Activated naive CD4-positive, alpha-beta T cell treated with anti-CD3 and anti-CD28 coated beads, Interleukin-2, amount 50 U/mL, for 72 hours (primary cell): ENCODE measurements at regions not wholly inside any gene's neighbourhood (a gene's known extent, or its start where the extent isn't known, plus 50 kb on each side); places are given as distances from the start of the nearest gene placed in this dataset.
"Not testable (repeated sequence)": the region's sequence is repeated elsewhere in the genome, so short reads cannot be mapped to it uniquely, and the experiment has no call there.

Experiments
- ATAC-seq, 2 donors: fragments of 150-1000 bp; cut with Tn5 transposase; 2 replicates each; pipeline ENCODE4 v1.10.0; 2021; ENCODE audit warnings: mild to moderate bottlenecking in 2 of 2, moderate library complexity in 2 of 2
- DNase-seq, 2 donors: peaks; one replicate each; pipeline ENCODE4 v3.0.0; 2021 to 2022; ENCODE audit warnings: low spot score in 2 of 2
- H3K27ac Mint-ChIP-seq, 2 donors: one replicate each; pipeline ENCODE4 v1.8.0; 2022; ENCODE audit warnings: mild to moderate bottlenecking in 2 of 2, mixed read lengths in 2 of 2
- H3K36me3 Mint-ChIP-seq, 2 donors: one replicate each; pipeline ENCODE4 v1.8.0; 2022; ENCODE audit warnings: mixed read lengths in 2 of 2
- H3K9me3 Mint-ChIP-seq, 2 donors: one replicate each; pipeline ENCODE4 v1.8.0; 2022; ENCODE audit warnings: mixed read lengths in 2 of 2

DNA sequence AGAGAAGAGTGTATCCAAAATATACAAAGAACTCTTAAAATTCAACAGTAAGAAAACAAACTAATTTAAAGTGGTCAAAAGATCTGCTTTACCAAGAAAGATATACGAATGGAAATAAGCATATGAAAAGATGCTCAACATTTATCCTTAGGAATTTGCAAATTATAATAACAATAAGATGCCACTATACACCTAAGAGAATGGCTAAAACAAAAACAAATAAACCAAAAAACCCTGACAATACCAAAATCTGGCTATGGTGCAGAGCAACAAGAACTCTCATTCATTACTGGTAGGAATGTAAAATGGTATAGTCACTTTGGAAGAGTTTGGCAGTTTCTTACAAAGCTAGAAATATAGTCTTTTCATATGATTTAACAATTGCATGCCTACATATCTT, 545.7 kb upstream of the AGA start:
- no peak for DNase-seq
- Mint-ChIP-seq H3K9me3 (no peaks in the 10 kb centered on the region), H3K27ac (no peak overlapping the region), H3K36me3 (no peaks in the 10 kb centered on the region)
- ATAC-seq, result no peak

DNA sequence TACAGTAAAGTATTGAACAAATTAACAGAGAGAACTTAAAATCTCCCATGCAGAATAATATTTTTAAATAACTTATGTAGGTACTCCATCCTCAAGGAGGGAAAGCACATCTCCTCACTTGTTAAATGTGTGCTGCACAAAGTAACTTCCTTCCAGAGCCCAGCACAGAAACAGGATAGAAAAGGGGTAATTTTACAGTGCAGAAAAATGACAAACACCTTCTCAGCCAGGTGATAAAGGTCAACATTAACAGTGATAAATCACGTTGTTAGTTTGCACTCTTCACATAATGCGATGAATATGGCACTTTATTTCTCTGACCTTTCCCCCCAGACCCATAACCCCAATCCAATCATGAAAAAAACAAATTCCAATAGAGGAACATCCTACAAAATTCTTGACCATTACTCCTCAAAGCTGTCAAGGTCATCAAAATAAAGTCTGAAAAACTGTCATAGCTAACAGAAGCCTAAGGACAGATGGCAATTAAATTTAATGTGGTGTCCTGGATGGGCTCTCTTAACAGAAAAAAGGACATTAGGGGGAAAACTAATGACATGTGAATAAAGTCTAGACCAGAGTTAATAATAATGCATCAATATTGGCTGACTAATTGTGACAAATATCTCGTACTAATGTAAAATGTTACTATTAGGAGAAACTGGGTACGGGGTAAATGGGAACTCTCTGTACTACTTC, 547.4 kb upstream of the AGA start:
- H3K36me3 Mint-ChIP-seq, result no peaks in the 10 kb centered on the region
- no peak for DNase-seq
- no peak for ATAC-seq
- H3K27ac Mint-ChIP-seq, result no peak overlapping the region
- H3K9me3 Mint-ChIP-seq, result no peaks in the 10 kb centered on the region

DNA sequence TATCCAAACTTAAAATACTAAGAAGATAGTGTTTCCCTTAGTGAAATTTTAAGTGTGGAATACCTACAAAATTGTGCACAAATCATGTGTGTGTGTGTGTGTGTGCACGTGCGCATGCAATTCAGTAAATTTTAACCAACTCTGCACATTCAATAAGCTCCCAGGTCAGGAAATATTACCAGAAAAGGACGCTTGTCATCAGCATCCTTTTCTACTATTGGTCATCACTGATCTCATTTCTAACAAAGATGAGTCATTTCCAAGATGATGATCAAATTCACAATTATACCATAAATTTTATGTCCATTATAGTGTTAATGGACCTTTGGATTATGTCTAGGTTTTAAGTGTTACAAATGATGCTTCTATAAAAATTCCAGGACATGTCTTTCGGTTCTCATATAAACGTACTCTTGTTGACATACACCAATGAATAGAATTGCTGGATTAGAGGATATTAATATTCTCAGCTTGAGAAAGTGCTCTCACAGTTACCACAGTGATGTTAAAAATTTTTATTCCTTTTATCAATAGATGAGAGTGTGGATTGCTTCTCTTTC, 560.9 kb upstream of the AGA start:
- Mint-ChIP-seq H3K36me3 (no peaks in the 10 kb centered on the region), H3K27ac (no peak overlapping the region), H3K9me3 (peaks cover 0 to 17% of the 10 kb centered on the region in 2 donors)
- no peak for ATAC-seq
- DNase-seq, result no peak

DNA sequence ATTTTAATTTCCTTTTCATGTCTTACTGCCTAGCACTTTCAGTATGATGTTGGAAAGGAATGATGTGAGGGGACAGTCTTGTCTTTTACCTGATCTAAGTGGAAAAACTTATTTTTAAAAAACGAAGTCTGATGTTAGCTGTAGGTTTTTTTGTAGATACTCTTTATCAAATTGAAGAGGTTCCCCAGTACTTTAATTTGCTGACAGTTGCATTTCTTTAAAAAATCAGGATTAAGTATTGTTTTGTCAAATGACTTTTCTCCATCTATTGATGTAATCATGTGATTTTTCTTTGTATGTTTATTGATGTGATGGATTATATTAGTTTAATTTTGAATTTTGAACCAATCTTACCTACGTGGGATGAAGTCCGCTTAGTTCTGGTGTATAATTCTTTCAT, 568.4 kb upstream of the AGA start:
- Mint-ChIP-seq H3K36me3 (no peaks in the 10 kb centered on the region), H3K27ac (no peak overlapping the region), H3K9me3 (peaks cover 0 to 12% of the 10 kb centered on the region in 2 donors)
- ATAC-seq, result no peak
- no peak for DNase-seq

DNA sequence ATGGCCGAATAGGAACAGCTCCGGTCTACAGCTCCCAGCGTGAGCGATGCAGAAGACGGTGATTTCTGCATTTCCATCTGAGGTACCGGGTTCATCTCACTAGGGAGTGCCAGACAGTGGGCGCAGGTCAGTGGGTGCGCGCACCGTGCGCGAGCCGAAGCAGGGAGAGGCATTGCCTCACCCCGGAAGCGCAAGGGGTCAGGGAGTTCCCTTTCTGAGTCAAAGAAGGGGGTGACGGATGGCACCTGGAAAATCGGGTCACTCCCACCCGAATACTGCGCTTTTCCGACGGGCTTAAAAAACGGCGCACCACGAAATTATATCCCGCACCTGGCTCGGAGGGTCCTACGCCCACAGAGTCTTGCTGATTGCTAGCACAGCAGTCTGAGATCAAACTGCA, 572.8 kb upstream of the AGA start:
- DNase-seq, H3K27ac Mint-ChIP-seq, H3K36me3 Mint-ChIP-seq, ATAC-seq, H3K9me3 Mint-ChIP-seq: not testable (repeated sequence)

DNA sequence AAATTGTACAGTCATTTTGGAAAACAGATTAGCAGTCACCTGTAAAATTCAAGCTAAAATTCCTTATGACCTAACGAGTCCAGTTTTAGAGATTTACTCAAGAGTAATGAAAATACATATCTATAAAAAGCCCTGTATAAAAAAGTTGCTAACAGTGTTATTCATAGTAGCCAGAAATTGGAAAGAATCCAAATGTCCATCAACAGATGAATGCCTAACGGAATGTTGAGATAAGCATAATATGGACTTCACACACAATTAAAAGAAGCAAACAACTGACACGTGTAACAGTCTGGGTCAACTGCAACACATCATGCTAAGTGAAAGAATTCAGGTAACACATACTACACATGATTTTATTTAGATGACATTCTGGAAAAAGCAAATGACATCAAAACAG, 584.8 kb upstream of the AGA start:
- H3K9me3 Mint-ChIP-seq, result no peaks in the 10 kb centered on the region
- DNase-seq, result no peak
- H3K27ac Mint-ChIP-seq, result no peak overlapping the region
- ATAC-seq, result no peak
- no peaks in the 10 kb centered on the region for H3K36me3 Mint-ChIP-seq

DNA sequence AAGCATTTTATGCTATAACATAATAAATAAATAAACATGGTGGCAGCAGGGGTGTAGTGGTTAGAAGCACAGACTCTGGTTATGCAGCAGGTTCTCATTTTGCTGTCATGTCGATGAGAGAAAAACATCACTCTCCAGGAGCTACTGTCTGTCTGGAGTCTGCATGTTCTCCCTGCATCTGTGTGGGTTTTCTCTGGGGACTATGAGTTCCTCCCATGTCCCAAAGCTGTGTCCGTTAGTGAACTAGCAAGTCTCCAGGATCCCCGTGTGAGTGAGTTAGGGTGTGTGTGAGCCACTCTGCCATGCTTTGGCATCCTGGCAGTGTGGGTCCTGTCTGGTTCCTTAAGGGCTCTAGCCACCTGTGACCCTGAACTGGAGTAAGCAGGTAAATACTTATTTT, 585.6 kb upstream of the AGA start:
- H3K36me3 Mint-ChIP-seq, result no peaks in the 10 kb centered on the region
- H3K9me3 Mint-ChIP-seq, result no peaks in the 10 kb centered on the region
- ATAC-seq (no peak), DNase-seq (no peak)
- H3K27ac Mint-ChIP-seq, result no peak overlapping the region

DNA sequence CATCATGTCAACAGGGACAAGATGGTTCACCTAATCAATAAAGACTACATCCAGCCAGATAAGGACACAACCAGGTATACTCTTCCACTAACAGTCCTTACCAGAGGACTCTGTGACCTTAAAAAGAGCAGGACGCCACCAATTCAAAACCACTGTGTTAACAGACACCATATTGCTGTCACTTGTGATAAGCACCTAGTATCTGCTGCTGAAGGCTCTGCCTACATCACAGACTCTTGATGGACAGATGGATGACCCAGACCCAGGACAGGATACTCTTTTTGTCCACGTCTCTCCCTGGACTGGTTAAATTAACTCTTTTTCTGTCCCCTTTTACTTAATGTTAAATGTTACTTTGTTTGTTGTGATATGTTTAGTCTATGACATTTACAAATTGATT, 586.2 kb upstream of the AGA start:
- H3K9me3 Mint-ChIP-seq, result no peaks in the 10 kb centered on the region
- no peaks in the 10 kb centered on the region for H3K36me3 Mint-ChIP-seq
- H3K27ac Mint-ChIP-seq, result no peak overlapping the region
- no peak for ATAC-seq
- DNase-seq, result no peak

DNA sequence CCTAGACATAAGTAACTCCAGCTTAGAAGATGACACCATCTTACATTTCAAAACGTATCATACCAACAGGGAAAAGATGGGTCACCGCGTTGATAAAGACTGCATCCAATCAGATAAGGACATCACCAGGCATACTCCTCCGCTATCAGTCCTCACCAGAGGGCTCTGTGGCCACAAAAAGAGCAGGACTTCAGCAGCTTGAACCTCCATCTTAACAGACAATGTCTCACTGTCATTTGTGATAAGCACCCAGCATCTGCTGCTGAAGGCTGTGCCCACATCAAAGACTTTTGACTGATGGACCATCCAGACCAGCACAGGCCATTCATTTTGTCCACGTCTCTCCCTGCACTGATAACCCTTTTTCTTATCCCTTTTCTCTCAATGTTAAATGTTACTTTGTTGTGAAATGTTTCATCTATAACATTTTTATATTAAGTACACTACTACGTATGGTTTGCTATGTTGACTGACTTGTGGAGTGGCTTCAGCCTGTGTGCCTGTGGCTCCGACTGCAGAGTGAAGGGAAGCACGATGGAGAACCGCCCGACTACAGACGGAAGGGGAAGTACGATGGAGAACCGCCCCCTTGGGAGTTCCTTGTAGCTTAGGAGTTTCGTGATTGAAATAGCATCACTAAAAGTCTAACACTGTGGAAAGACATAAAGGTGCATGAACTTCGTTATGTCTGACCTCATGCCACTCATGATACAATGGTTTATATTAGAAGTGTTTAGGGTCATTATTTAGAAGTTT, 595.4 kb upstream of the AGA start:
- ATAC-seq, result no peak
- no peak overlapping the region for H3K27ac Mint-ChIP-seq
- H3K36me3 Mint-ChIP-seq, result no peaks in the 10 kb centered on the region

DNA sequence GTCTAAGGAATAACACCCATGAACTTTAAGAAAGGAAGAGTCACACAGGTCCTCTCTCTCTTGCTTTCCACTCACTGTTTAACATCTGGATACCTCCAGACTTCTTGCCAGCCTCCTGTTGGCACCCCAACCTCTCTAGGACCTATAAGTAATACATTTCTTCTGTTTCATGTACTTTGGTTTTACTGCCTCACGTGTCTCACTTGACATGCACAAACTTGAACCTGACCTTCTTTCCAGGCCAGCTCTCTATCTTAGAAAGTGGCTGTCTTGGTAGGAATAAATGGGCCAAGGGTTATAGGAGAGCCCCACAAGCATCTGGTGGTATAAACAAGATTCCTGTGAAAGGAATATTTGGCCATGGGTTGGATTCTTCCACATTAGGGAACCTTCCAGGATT, 614.8 kb upstream of the AGA start:
- peaks cover 0 to 3% of the 10 kb centered on the region in 2 donors for H3K36me3 Mint-ChIP-seq
- H3K27ac Mint-ChIP-seq, result no peak overlapping the region
- ATAC-seq (no peak), DNase-seq (no peak)
- H3K9me3 Mint-ChIP-seq, result peaks cover 6 to 8% of the 10 kb centered on the region in 2 donors

More for the DNA sequence above, 595.4 kb upstream of the AGA start:
- H3K9me3 Mint-ChIP-seq, result peaks cover 0 to 5% of the 10 kb centered on the region in 2 donors
- DNase-seq, result no peak

DNA sequence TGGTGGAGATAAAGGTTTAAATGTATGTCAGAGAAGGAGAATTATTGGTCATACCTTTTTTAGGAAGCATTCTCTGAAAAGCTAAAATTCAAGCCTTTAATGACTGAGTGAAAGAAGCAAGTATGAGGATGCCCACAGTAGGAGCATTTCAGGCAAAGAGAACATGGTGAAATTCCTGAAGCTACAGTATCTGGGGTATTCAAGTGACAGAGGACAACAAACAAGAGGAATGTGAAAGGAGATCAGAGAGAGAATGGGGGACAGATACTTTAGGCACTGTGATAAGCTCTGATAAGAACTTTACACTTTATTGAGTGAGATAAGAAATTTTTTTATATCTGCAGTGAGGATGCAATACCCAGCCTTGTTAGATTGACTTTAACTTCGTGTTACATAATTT, 621.3 kb upstream of the AGA start:
- no peak for DNase-seq
- Mint-ChIP-seq H3K27ac (no peak overlapping the region), H3K9me3 (peaks cover 0 to 7% of the 10 kb centered on the region in 2 donors), H3K36me3 (no peaks in the 10 kb centered on the region)
- ATAC-seq, result no peak

DNA sequence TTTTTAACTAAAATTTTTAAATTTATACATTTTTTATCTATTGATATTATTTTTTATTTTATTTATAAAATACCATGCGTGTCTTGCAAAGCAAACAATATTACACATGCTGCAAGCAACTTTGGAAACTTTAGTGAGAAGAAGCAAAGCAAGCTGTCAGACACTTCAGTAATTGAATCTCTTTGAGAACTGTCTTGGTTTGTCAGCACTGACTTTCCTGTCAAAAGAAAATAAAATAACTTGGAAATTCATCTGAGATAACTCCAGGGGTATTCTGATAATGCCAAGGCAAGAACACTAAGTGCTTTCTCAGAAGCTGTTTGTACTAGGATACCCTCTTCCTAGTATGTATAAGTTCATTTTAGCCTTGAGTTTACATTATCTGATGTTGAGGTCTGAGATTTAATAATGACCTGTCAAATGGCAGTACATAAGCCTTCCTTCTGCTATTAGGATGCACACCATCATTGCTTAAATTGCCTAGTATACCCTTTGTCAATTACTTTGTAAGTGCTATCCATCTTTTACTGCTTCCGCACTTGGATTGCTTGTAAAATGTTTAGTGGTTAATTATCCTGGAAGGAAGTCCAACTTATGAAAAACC, 624.2 kb upstream of the AGA start:
- DNase-seq, result no peak
- ATAC-seq, result no peak

DNA sequence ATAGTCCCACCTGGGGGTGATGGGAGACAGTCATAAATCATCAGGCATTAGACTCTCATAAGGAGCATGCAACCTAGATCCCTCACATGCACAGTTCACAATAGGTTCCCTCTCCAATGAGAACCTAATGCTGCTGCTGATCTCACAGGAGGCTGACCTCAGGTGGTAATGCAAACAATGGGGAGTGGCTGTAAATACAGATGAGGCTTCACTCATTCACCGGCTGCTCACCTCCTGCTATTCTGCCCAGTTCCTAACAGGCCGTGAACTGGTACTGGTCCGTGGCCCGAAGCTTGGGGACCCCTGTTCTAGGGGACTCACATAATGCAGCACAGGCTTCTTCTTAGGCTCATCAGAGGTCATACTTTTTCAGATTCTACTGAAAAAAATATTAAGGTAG, 625.9 kb upstream of the AGA start:
- H3K9me3 Mint-ChIP-seq, result peaks cover 3 to 10% of the 10 kb centered on the region in 2 donors
- H3K36me3 Mint-ChIP-seq, result no peaks in the 10 kb centered on the region
- no peak overlapping the region for H3K27ac Mint-ChIP-seq
- no peak for DNase-seq
- no peak for ATAC-seq

More for the DNA sequence above, 624.2 kb upstream of the AGA start:
- Mint-ChIP-seq H3K27ac (no peak overlapping the region), H3K36me3 (no peaks in the 10 kb centered on the region), H3K9me3 (peaks cover 3 to 10% of the 10 kb centered on the region in 2 donors)

DNA sequence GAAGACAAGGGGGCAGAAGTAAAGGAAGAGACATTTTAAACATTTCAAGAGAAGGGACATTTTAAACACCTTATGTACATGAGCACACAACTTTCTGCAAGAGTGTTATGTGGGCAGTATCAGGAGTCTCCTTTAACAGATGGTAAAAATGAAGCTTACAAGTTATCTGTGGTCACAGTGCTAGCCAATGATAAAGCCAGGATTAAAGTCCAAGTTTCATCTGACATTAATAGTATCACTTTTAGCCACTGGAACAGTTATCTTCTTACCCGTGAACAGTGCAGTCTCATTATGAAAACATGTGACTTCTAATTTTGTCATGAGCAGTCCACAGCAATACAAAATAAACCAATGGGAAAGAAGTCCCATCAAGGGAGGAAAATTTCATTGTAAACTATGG, 627.9 kb upstream of the AGA start:
- Mint-ChIP-seq H3K36me3 (no peaks in the 10 kb centered on the region), H3K9me3 (peaks cover 3% of the 10 kb centered on the region in 2 donors), H3K27ac (no peak overlapping the region)
- no peak for DNase-seq
- ATAC-seq, result no peak

DNA sequence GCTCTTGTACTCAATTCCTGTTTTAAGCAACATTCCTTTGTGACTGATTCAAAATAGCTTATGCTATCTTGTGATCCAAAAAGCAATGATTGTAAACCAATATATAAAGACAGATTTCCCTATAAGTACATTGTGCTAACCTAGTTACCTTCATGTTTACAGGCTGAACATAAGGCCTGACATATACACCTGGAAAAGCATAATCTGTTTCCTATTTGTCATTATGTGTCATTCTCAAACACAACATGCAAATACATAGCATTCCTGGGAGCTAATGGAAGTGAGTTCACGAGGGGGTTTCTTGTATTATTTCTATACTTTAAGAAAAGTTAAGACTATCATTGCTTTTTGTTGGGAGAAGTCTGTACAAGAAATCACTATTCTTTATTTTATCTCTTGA, 638.1 kb upstream of the AGA start:
- H3K36me3 Mint-ChIP-seq, result no peaks in the 10 kb centered on the region
- no peak for DNase-seq
- peaks cover 0 to 6% of the 10 kb centered on the region in 2 donors for H3K9me3 Mint-ChIP-seq
- H3K27ac Mint-ChIP-seq, result no peak overlapping the region
- no peak for ATAC-seq

DNA sequence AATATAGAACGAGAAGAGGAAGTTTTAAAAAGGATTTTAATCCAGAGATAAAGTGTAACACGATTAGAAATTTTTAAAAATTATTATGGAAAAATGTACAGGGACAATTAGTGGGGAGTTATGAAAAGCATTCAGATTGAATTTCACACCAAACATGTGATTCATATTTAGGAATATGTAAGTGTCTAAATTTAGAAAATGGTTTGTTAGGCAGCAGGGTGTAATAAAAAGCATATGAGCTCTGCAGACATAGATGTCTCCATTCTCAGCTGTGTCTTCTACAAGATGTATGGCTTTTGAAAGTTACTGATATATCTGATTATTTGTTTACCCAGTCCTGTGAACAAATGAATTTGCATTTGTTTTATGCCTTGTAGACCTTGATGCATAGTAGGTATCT, 638.9 kb upstream of the AGA start:
- ATAC-seq, result no peak
- no peak overlapping the region for H3K27ac Mint-ChIP-seq
- H3K36me3 Mint-ChIP-seq, result no peaks in the 10 kb centered on the region
- H3K9me3 Mint-ChIP-seq, result peaks cover 0 to 6% of the 10 kb centered on the region in 2 donors
- DNase-seq, result no peak

DNA sequence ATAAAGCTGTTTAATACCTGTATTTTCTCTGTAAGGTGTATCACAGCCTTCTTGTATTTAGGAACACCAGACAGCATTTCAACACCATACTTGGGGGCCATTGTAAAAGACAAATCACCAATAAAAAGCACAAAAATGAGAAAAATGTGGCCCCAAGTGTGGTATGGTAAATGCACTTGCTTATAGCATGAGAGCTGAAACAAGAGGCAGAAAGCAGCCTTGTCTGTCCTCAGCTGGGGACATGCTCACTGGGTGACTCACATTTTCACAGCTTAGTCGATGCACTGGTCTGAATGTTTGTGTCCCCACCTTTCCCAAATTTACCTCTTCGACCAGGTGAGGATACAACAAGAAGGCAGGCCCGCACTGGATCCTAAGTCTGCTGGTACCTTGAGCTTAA, 639.7 kb upstream of the AGA start:
- H3K9me3 Mint-ChIP-seq, result peaks cover 0 to 10% of the 10 kb centered on the region in 2 donors
- DNase-seq (no peak), ATAC-seq (no peak)
- no peaks in the 10 kb centered on the region for H3K36me3 Mint-ChIP-seq
- H3K27ac Mint-ChIP-seq, result no peak overlapping the region
